B cell (primary cell): ENCODE measurements at regions not wholly inside any gene's neighbourhood (a gene's known extent, or its start where the extent isn't known, plus 50 kb on each side); places are given as distances from the start of the nearest gene placed in this dataset.
"Not testable (repeated sequence)": the region's sequence is repeated elsewhere in the genome, so short reads cannot be mapped to it uniquely, and the experiment has no call there.

ENCODE experiments used
- ATAC-seq: fragments of 200-7000 bp; cut with Tn5 transposase; one replicate; pipeline ENCODE4 v1.10.0; 2021; ENCODE audit warnings: low read depth, mild to moderate bottlenecking, moderate number of reproducible peaks, moderate library complexity
- CTCF ChIA-PET: fragments of 350-600 bp; sonication (Branson Sonifier 250); formaldehyde crosslinking; loops from one replicate; lab custom pipeline; 2021; ENCODE audit warnings: antibody characterized with exemption, inconsistent platforms; lab: Charles Lee
- POLR2A ChIA-PET: fragments of 350-600 bp; sonication (Branson Sonifier 250); formaldehyde crosslinking; loops from one replicate; lab custom pipeline; 2021; ENCODE audit warnings: antibody characterized with exemption; lab: Charles Lee
- DNase-seq: peaks from one replicate; pipeline ENCODE4 v3.0.0; 2013
- H2AFZ ChIP-seq: 2 replicates; pipeline ENCODE4 v1.6.1; 2012; ENCODE audit warnings: mild to moderate bottlenecking, low read depth, low read length; ENCODE audit not compliant: insufficient read depth, poor library complexity, severe bottlenecking
- H3K27ac ChIP-seq, 2 donors: 1 replicate in 1 of 2; 2 replicates in 1 of 2; pipeline ENCODE4 v1.5.1; 2012 to 2013; ENCODE audit warnings: low read length in 2 of 2, mild to moderate bottlenecking in 2 of 2, moderate library complexity in 1 of 2
- H3K27me3 ChIP-seq, 4 experiments: fragments of 200-600 bp in 1 of 4; sonication (generic) in 1 of 4; replicated peaks in 1 of 4; 1 replicate in 2 of 4; 2 replicates in 2 of 4; pipeline versions ENCODE4 v1.6.1 to v1.7.0; 2013 to 2016; ENCODE audit warnings: low read length in 3 of 4, mild to moderate bottlenecking in 2 of 4, mixed read lengths in 1 of 4, moderate library complexity in 1 of 4; ENCODE audit not compliant: insufficient read depth in 4 of 4, control insufficient read depth in 3 of 4; ENCODE audit errors: control extremely low read depth in 1 of 4
- H3K36me3 ChIP-seq, 2 experiments: replicated peaks in 1 of 2; 1 replicate in 1 of 2; 2 replicates in 1 of 2; pipeline versions ENCODE4 v1.6.1 to v1.7.1; 2013; ENCODE audit warnings: low read length in 1 of 2; ENCODE audit not compliant: insufficient read depth in 2 of 2, control insufficient read depth in 1 of 2; ENCODE audit errors: control extremely low read depth in 1 of 2, extremely low read depth in 1 of 2
- H3K4me1 ChIP-seq, 2 donors: fragments of 200-600 bp in 1 of 2; sonication (generic) in 1 of 2; 1 replicate in 1 of 2; 2 replicates in 1 of 2; pipeline versions ENCODE4 v1.5.1 to v1.6.1; 2013 to 2017; ENCODE audit warnings: low read length in 2 of 2; ENCODE audit not compliant: control insufficient read depth in 2 of 2, insufficient read depth in 2 of 2
- H3K4me2 ChIP-seq: replicated peaks from 2 replicates; pipeline ENCODE3; 2012; ENCODE audit warnings: mild to moderate bottlenecking, low read depth, low read length; ENCODE audit not compliant: poor library complexity, severe bottlenecking
- H3K4me3 ChIP-seq, 5 experiments: fragments of 200-600 bp in 1 of 5; sonication (generic) in 1 of 5; 1 replicate in 3 of 5; 2 replicates in 2 of 5; pipeline versions ENCODE4 v1.5.1 to v1.7.0; 2011 to 2016; ENCODE audit warnings: low read length in 4 of 5, mild to moderate bottlenecking in 4 of 5, low read depth in 2 of 5, control low read depth in 1 of 5, moderate library complexity in 1 of 5; ENCODE audit not compliant: insufficient read depth in 1 of 5; ENCODE audit errors: control extremely low read depth in 1 of 5, extremely low read depth in 1 of 5
- H3K79me2 ChIP-seq: fragments of 200-600 bp; sonication (generic); one replicate; pipeline ENCODE4 v1.6.0; 2016; ENCODE audit warnings: low read length; ENCODE audit not compliant: control insufficient read depth, insufficient read depth
- H3K9ac ChIP-seq: fragments of 200-600 bp; sonication (generic); 2 replicates; pipeline ENCODE4 v1.6.1; 2017; ENCODE audit warnings: mild to moderate bottlenecking, low read length, moderate library complexity
- H3K9me3 ChIP-seq, 3 donors: one replicate each; pipeline versions ENCODE4 v1.6.1 to v1.7.1; 2013; ENCODE audit warnings: low read length in 2 of 3; ENCODE audit not compliant: control insufficient read depth in 2 of 3, insufficient read depth in 1 of 3; ENCODE audit errors: control extremely low read depth in 1 of 3
- H4K20me1 ChIP-seq: 2 replicates; pipeline ENCODE4 v1.6.0; 2012; ENCODE audit warnings: mild to moderate bottlenecking, low read length; ENCODE audit not compliant: insufficient read depth, control insufficient read depth, poor library complexity, severe bottlenecking
- H3K27ac Mint-ChIP-seq: one replicate; pipeline ENCODE4 v1.8.0; 2021; ENCODE audit warnings: mixed read lengths
- H3K27me3 Mint-ChIP-seq: one replicate; pipeline ENCODE4 v1.8.0; 2021; ENCODE audit warnings: mixed read lengths
- H3K4me1 Mint-ChIP-seq: one replicate; pipeline ENCODE4 v1.8.0; 2021; ENCODE audit warnings: mixed read lengths
- H3K4me3 Mint-ChIP-seq: one replicate; pipeline ENCODE4 v1.8.0; 2021; ENCODE audit warnings: mixed read lengths
- H3K9me3 Mint-ChIP-seq: one replicate; pipeline ENCODE4 v1.8.0; 2022; ENCODE audit warnings: mixed read lengths; ENCODE audit not compliant: insufficient read depth
- CTCF ChIP-seq: fragments of 200-600 bp; IDR thresholded peaks from one replicate; pipeline ENCODE4 v1.8.0; 2022; ENCODE audit warnings: antibody characterized with exemption, mild to moderate bottlenecking
- EZH2 ChIP-seq: IDR thresholded peaks from 2 replicates; pipeline ENCODE4 v1.6.1; 2012; ENCODE audit warnings: borderline replicate concordance, low read depth, mild to moderate bottlenecking, moderate library complexity, low read length; ENCODE audit not compliant: insufficient read depth, poor library complexity, severe bottlenecking
- WGBS: methylation state at CpG from one replicate; pipeline ENCODE4 v1.1.5; 2013; ENCODE audit warnings: missing lambda C conversion rate; ENCODE audit not compliant: insufficient coverage; 5-methylcytosine and 5-hydroxymethylcytosine counted together
- intact Hi-C: fragments of 100-400 bp; cut with micrococcal nuclease; formaldehyde crosslinking; loops from one replicate; pipeline ENCODE4 v1.10.0; 2022

GRCh38 chr5:126007841-126008240 is 415.4 kb upstream of the GRAMD2B start:
- CTCF ChIA-PET = no interaction called here
- Mint-ChIP-seq H3K9me3 (no peaks in the 10 kb centered on the region), H3K4me3 (no peak overlapping the region), H3K27ac (no peak overlapping the region), H3K27me3 (peaks cover under 1% of the 10 kb centered on the region), H3K4me1 (no peaks in the 10 kb centered on the region)
- H2AFZ ChIP-seq = no peak overlapping the region
- no peaks in the 10 kb centered on the region for H3K4me1 ChIP-seq
- H3K9me3 ChIP-seq = no peaks in the 10 kb centered on the region
- ATAC-seq (no peak), DNase-seq (no peak)
- no peak overlapping the region for H3K4me2 ChIP-seq
- intact Hi-C loops = no loop called here
- no peaks in the 10 kb centered on the region for H4K20me1 ChIP-seq
- H3K79me2 ChIP-seq = no peaks in the 10 kb centered on the region
- H3K4me3 ChIP-seq = no peak overlapping the region
- POLR2A ChIA-PET = no interaction called here
- no peaks in the 10 kb centered on the region for H3K36me3 ChIP-seq
- no CpG with 5 or more reads among the region's 1 CpG for WGBS
- TF ChIP-seq CTCF = no peak
- TF ChIP-seq EZH2 = no peak
- no peak overlapping the region for H3K9ac ChIP-seq
- no peaks in the 10 kb centered on the region for H3K27me3 ChIP-seq
- H3K27ac ChIP-seq = no peak overlapping the region

- Mint-ChIP-seq H3K4me3 (no peak overlapping the region), H3K9me3 (no peaks in the 10 kb centered on the region), H3K27ac (no peak overlapping the region), H3K27me3 (peaks cover 6% of the 10 kb centered on the region), H3K4me1 (no peaks in the 10 kb centered on the region)
- Histone ChIP-seq H4K20me1 (no peaks in the 10 kb centered on the region), H3K4me3 (no peak overlapping the region), H3K4me2 (no peak overlapping the region), H3K79me2 (no peaks in the 10 kb centered on the region), H3K27ac (no peak overlapping the region), H3K9me3 (no peaks in the 10 kb centered on the region), H3K27me3 (no peaks in the 10 kb centered on the region), H2AFZ (no peak overlapping the region), H3K9ac (no peak overlapping the region), H3K4me1 (no peaks in the 10 kb centered on the region), H3K36me3 (no peaks in the 10 kb centered on the region)
- WGBS = 90% methylated on average over 4 of the region's 5 CpGs
- CTCF ChIA-PET = no interaction called here
- TF ChIP-seq CTCF (no peak), EZH2 (no peak)
- intact Hi-C loops = no loop called here
- DNase-seq (no peak), ATAC-seq (no peak)
- POLR2A ChIA-PET = no interaction called here
These were observed 413.6 kb upstream of the GRAMD2B start for GRCh38 chr5:126009566-126009965.

GRCh38 chr5:126011526-126011925 is 411.7 kb upstream of the GRAMD2B start:
- H3K9me3 Mint-ChIP-seq, CTCF ChIA-PET, DNase-seq, intact Hi-C loops, H3K4me3 Mint-ChIP-seq, H3K9ac ChIP-seq, POLR2A ChIA-PET, H3K4me3 ChIP-seq, H3K36me3 ChIP-seq, H3K9me3 ChIP-seq, H3K4me1 Mint-ChIP-seq, H3K27ac ChIP-seq, H3K4me2 ChIP-seq, H4K20me1 ChIP-seq, H3K27me3 ChIP-seq, H3K4me1 ChIP-seq, ATAC-seq, H2AFZ ChIP-seq, H3K79me2 ChIP-seq, H3K27me3 Mint-ChIP-seq, H3K27ac Mint-ChIP-seq: not testable (repeated sequence)
- 93% methylated on average over 4 of the region's 7 CpGs for WGBS
